Thyroid gland (tissue), 4 donors: ENCODE measurements at regions not wholly inside any gene's neighbourhood (a gene's known extent, or its start where the extent isn't known, plus 50 kb on each side); places are given as distances from the start of the nearest gene placed in this dataset.

Experiments used
- POLR2A ChIP-seq, 2 donors: fragments of 450-650 bp; IDR thresholded peaks; one replicate each; pipeline ENCODE4 v1.6.1; 2017; ENCODE audit warnings: antibody characterized with exemption in 2 of 2, mild to moderate bottlenecking in 2 of 2, moderate library complexity in 1 of 2
- TF ChIP-seq, protein P1 (sequence below), 6 experiments: fragments of 200-600 bp in 3 of 6; fragments of 450-650 bp in 3 of 6; sonication (generic) in 3 of 6; IDR thresholded peaks; one replicate each; pipeline ENCODE4 v1.5.1; 2016 to 2019; ENCODE audit warnings: antibody characterized with exemption in 6 of 6, mild to moderate bottlenecking in 2 of 6, inconsistent platforms in 1 of 6, moderate library complexity in 1 of 6

DNA sequence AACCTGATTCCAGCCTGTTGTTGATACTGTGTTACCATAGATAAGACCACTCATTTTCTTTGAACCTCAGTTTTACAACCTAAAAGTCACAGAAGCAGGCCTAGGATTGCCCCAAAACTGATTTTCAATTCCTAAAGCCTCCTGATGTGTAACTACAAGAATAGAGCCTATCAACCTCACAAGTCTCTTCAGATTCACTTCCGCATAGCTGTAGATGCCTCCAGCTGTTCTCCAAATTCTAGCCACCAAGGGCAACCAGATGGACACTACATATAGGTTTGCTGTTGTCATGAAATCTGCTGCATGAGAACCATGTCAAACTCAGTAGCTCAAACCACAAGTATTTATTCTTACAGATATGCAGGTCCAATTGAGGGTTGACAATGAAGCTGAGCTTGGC, 143.5 kb downstream of the SPATA31D1 start:
- no peak for TF ChIP-seq POLR2A (IDR thresholded peaks at IDR 0.05)
- TF ChIP-seq, protein P1, sequence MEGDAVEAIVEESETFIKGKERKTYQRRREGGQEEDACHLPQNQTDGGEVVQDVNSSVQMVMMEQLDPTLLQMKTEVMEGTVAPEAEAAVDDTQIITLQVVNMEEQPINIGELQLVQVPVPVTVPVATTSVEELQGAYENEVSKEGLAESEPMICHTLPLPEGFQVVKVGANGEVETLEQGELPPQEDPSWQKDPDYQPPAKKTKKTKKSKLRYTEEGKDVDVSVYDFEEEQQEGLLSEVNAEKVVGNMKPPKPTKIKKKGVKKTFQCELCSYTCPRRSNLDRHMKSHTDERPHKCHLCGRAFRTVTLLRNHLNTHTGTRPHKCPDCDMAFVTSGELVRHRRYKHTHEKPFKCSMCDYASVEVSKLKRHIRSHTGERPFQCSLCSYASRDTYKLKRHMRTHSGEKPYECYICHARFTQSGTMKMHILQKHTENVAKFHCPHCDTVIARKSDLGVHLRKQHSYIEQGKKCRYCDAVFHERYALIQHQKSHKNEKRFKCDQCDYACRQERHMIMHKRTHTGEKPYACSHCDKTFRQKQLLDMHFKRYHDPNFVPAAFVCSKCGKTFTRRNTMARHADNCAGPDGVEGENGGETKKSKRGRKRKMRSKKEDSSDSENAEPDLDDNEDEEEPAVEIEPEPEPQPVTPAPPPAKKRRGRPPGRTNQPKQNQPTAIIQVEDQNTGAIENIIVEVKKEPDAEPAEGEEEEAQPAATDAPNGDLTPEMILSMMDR (IDR thresholded peaks at IDR 0.05): no peak
